DND-41 (cell line): ENCODE measurements at regions not wholly inside any gene's neighbourhood (a gene's known extent, or its start where the extent isn't known, plus 50 kb on each side); places are given as distances from the start of the nearest gene placed in this dataset.

Experiments used
- ATAC-seq: fragments of 200-7000 bp; cut with Tn5 transposase; 3 replicates; pipeline ENCODE4 v1.9.1; 2021; ENCODE audit warnings: low read depth; ENCODE audit not compliant: insufficient read depth
- DNase-seq: peaks from one replicate; pipeline ENCODE4 v3.0.0-alpha.2; 2020
- H2AFZ ChIP-seq: 2 replicates; pipeline ENCODE4 v1.6.0; 2012; ENCODE audit warnings: low read depth, low read length
- H3K27ac ChIP-seq: 2 replicates; pipeline ENCODE4 v1.5.1; 2012; ENCODE audit warnings: low read length, inconsistent platforms
- H3K27me3 ChIP-seq: fragments of 200-600 bp; sonication (generic); 2 replicates; pipeline ENCODE4 v1.6.0; 2012; ENCODE audit warnings: low read length, mild to moderate bottlenecking, inconsistent platforms; ENCODE audit not compliant: insufficient read depth, poor library complexity
- H3K36me3 ChIP-seq: 2 replicates; pipeline ENCODE4 v1.5.1; 2012; ENCODE audit warnings: low read length, inconsistent platforms; ENCODE audit not compliant: insufficient read depth
- H3K4me1 ChIP-seq: 2 replicates; pipeline ENCODE4 v1.5.1; 2012; ENCODE audit warnings: mild to moderate bottlenecking, low read length; ENCODE audit not compliant: insufficient read depth
- H3K4me2 ChIP-seq: 2 replicates; pipeline ENCODE4 v1.6.0; 2012; ENCODE audit warnings: mild to moderate bottlenecking, moderate library complexity, low read length, inconsistent platforms; ENCODE audit not compliant: insufficient read depth
- H3K4me3 ChIP-seq, 2 experiments: fragments of 200-600 bp in 1 of 2; shearing (Covaris generic) in 1 of 2; 2 replicates each; pipeline ENCODE4 v1.5.1; 2012 to 2016; ENCODE audit warnings: inconsistent platforms in 2 of 2, low read length in 2 of 2, mild to moderate bottlenecking in 2 of 2, low read depth in 1 of 2, moderate library complexity in 1 of 2
- H3K79me2 ChIP-seq: 2 replicates; pipeline ENCODE4 v1.6.0; 2012; ENCODE audit warnings: low read length, inconsistent platforms; ENCODE audit not compliant: insufficient read depth
- H3K9ac ChIP-seq: 2 replicates; pipeline ENCODE4 v1.6.0; 2012; ENCODE audit warnings: low read depth, mild to moderate bottlenecking, inconsistent platforms, low read length, moderate library complexity
- H3K9me3 ChIP-seq: 2 replicates; pipeline ENCODE4 v1.5.1; 2012; ENCODE audit warnings: low read length, moderate library complexity, mild to moderate bottlenecking, inconsistent platforms; ENCODE audit not compliant: insufficient read depth, severe bottlenecking
- H4K20me1 ChIP-seq: 2 replicates; pipeline ENCODE4 v1.6.0; 2012; ENCODE audit warnings: low read length; ENCODE audit not compliant: insufficient read depth
- EZH2 ChIP-seq: IDR thresholded peaks from 3 replicates; pipeline ENCODE4 v1.6.1; 2012; ENCODE audit warnings: borderline replicate concordance, low read depth, mild to moderate bottlenecking, moderate library complexity, low read length, inconsistent platforms; ENCODE audit not compliant: severe bottlenecking
- TF ChIP-seq, protein P1 (sequence below): IDR thresholded peaks from 2 replicates; pipeline ENCODE4 v1.5.1; 2012; ENCODE audit warnings: borderline replicate concordance, low read length, moderate library complexity, mild to moderate bottlenecking; ENCODE audit not compliant: poor library complexity, severe bottlenecking; ENCODE audit errors: extremely low read depth

DNA sequence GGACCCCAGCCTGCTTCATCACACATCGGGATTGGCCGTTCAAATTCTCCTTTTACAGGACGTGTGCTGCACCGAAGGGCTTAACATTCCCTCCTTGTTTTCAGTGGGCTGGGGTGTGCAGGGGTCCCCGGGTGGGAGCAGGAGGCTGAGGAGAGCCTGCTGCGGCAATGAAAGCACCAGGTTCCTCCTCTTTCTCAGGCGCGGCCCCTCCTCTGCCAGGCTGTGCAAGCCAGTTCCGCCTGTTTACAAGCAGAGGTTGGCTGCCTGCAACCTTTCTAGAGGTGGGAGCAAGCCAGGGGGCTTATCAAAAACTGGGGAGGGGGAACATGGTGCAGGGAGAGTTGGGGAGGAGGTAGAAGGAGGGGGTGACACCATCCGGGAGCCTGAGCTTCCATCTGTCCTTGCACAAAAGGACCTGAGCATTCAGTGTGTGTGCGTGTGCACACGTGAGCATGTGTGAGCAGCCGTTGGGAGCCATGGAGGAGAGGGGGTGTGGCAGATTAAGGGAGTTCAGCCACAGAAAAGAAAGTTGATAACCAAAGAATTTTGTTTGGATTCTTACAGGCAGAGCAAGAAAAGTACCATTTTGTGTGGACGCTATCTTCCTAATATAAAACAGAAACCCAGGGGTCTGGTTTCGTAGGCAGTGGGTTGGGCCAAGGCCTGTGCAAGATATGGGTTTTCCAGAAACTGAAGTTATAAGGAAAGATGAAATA lies 108.8 kb upstream of the RFLNA start:
- TF ChIP-seq EZH2: no peak
- TF ChIP-seq, protein P1, sequence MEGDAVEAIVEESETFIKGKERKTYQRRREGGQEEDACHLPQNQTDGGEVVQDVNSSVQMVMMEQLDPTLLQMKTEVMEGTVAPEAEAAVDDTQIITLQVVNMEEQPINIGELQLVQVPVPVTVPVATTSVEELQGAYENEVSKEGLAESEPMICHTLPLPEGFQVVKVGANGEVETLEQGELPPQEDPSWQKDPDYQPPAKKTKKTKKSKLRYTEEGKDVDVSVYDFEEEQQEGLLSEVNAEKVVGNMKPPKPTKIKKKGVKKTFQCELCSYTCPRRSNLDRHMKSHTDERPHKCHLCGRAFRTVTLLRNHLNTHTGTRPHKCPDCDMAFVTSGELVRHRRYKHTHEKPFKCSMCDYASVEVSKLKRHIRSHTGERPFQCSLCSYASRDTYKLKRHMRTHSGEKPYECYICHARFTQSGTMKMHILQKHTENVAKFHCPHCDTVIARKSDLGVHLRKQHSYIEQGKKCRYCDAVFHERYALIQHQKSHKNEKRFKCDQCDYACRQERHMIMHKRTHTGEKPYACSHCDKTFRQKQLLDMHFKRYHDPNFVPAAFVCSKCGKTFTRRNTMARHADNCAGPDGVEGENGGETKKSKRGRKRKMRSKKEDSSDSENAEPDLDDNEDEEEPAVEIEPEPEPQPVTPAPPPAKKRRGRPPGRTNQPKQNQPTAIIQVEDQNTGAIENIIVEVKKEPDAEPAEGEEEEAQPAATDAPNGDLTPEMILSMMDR: no peak
- no peaks in the 10 kb centered on the region for H3K9me3 ChIP-seq
- H3K4me1 ChIP-seq: peaks cover 3% of the 10 kb centered on the region; the same call in 1 of the 2 replicates
- no peak overlapping the region for H2AFZ ChIP-seq
- H3K4me2 ChIP-seq: no peak overlapping the region
- no peak overlapping the region for H3K27ac ChIP-seq
- DNase-seq: no peak
- ATAC-seq: no peak
- H3K9ac ChIP-seq: no peak overlapping the region
- H4K20me1 ChIP-seq: no peaks in the 10 kb centered on the region
- no peaks in the 10 kb centered on the region for H3K79me2 ChIP-seq
- no peaks in the 10 kb centered on the region for H3K27me3 ChIP-seq
- no peak overlapping the region for H3K4me3 ChIP-seq
- H3K36me3 ChIP-seq: no peaks in the 10 kb centered on the region

DNA sequence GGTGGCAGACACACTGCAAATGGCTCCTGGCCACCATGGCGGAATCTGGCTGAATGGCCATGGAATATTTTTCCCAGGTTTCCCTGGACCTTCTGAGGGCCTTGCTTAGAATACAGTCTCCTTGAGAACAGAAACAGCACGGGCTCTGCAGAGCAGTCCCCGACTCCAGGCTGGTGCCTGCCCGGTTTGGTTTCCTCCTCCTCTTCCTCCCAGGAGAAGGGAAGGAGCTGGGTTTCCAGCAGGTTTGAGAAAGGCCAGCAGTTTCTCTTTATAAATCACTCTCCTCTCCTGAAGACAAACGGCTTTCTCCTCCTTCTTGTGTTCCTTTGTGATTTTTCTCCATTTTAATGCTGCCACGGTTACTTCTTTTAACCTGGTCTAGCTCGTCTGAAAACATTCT lies 106.8 kb upstream of the RFLNA start:
- Histone ChIP-seq H3K4me1 (peaks cover 6% of the 10 kb centered on the region), H3K79me2 (no peaks in the 10 kb centered on the region), H3K27ac (no peak overlapping the region), H3K27me3 (no peaks in the 10 kb centered on the region), H3K4me3 (no peak overlapping the region), H2AFZ (no peak overlapping the region), H3K36me3 (no peaks in the 10 kb centered on the region), H3K4me2 (no peak overlapping the region), H4K20me1 (no peaks in the 10 kb centered on the region), H3K9me3 (no peaks in the 10 kb centered on the region), H3K9ac (no peak overlapping the region)
- ATAC-seq (no peak), DNase-seq (no peak)
- TF ChIP-seq, protein P1: no peak

DNA sequence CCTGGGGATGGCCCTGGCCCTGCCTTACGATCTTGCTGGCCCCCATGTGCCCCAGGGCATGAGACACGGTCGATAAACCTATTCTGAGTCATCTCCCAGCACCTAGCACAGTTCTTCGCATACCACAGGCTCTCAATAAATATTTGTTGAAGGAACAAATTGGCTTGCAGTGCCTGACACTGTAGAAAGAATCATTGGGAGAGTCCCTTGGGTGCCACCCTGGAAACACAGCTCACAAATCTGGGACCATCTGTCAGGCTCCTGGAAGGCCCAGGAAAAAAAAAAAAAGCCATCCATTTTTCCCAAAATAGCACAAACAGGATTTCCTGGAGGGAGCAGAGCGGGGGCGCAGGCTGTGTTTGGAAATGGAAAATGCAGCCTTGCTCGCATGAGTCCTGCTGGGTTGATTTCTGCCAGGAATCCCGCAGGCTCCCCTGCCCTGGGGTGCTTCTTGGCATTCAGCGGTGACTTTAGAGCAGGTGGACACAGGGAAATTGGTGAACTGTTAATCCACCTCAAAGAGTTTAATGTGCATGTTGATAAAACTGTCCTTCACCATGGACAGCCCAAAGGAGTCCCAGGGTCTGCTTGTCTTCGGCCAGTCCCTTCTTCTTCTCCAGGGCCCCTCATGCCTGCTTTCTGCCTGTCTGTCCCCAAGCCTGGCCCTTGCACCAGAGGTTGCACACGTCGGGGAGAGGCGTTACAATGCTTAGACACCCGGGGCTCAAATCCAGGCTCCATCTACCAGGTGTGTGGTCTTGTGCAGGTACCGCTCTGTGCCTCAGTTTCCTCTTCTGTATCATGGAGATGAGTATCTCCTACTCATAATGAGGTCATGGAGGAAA lies 106.1 kb upstream of the RFLNA start:
- H3K4me2 ChIP-seq: no peak overlapping the region
- H3K36me3 ChIP-seq: no peaks in the 10 kb centered on the region
- no peak overlapping the region for H3K4me3 ChIP-seq
- TF ChIP-seq EZH2: no peak
- TF ChIP-seq, protein P1: no peak
- H3K9me3 ChIP-seq: no peaks in the 10 kb centered on the region
- no peak overlapping the region for H3K9ac ChIP-seq
- no peaks in the 10 kb centered on the region for H3K79me2 ChIP-seq
- H3K4me1 ChIP-seq: peaks cover 6% of the 10 kb centered on the region
- no peaks in the 10 kb centered on the region for H3K27me3 ChIP-seq
- no peak overlapping the region for H2AFZ ChIP-seq
- no peak for DNase-seq
- ATAC-seq: no peak
- H3K27ac ChIP-seq: no peak overlapping the region
- H4K20me1 ChIP-seq: no peaks in the 10 kb centered on the region
